Naive thymus-derived CD8-positive, alpha-beta T cell (primary cell): ENCODE measurements at regions not wholly inside any gene's neighbourhood (a gene's known extent, or its start where the extent isn't known, plus 50 kb on each side); places are given as distances from the start of the nearest gene placed in this dataset.

Experiments
- ATAC-seq, 2 donors: fragments of 150-1000 bp; cut with Tn5 transposase in 1 of 2; sonication (Bioruptor Pico), chemical (Tn5 transposase) in 1 of 2; 1 replicate in 1 of 2; 2 replicates in 1 of 2; pipeline ENCODE4 v1.10.0; 2021; ENCODE audit warnings: mild to moderate bottlenecking in 2 of 2, moderate library complexity in 2 of 2
- POLR2A ChIA-PET: fragments of 350-600 bp; sonication (Branson Sonifier 250); formaldehyde crosslinking; loops from one replicate; lab custom pipeline; 2021; ENCODE audit warnings: antibody characterized with exemption; lab: Charles Lee
- DNase-seq, 10 donors: peaks; one replicate each; pipeline versions ENCODE4 v3.0.0 to v3.0.0-alpha.2; 2020 to 2022
- H3K27ac Mint-ChIP-seq, 10 donors: one replicate each; pipeline ENCODE4 v1.8.0; 2020 to 2022; ENCODE audit warnings: mild to moderate bottlenecking in 10 of 10, mixed read lengths in 10 of 10, moderate library complexity in 4 of 10, inconsistent platforms in 1 of 10
- H3K27me3 Mint-ChIP-seq, 5 donors: one replicate each; pipeline ENCODE4 v1.8.0; 2021 to 2022; ENCODE audit warnings: mixed read lengths in 5 of 5
- H3K36me3 Mint-ChIP-seq, 3 donors: one replicate each; pipeline ENCODE4 v1.8.0; 2020 to 2022; ENCODE audit warnings: mixed read lengths in 3 of 3, mild to moderate bottlenecking in 2 of 3, inconsistent platforms in 1 of 3
- H3K4me1 Mint-ChIP-seq, 4 donors: one replicate each; pipeline ENCODE4 v1.8.0; 2021 to 2022; ENCODE audit warnings: mixed read lengths in 4 of 4
- H3K4me3 Mint-ChIP-seq, 10 donors: one replicate each; pipeline ENCODE4 v1.8.0; 2020 to 2022; ENCODE audit warnings: mild to moderate bottlenecking in 10 of 10, mixed read lengths in 10 of 10, moderate library complexity in 6 of 10, inconsistent platforms in 1 of 10
- H3K9me3 Mint-ChIP-seq, 9 donors: one replicate each; pipeline ENCODE4 v1.8.0; 2020 to 2022; ENCODE audit warnings: mixed read lengths in 9 of 9, mild to moderate bottlenecking in 3 of 9, inconsistent platforms in 1 of 9, moderate library complexity in 1 of 9

DNA sequence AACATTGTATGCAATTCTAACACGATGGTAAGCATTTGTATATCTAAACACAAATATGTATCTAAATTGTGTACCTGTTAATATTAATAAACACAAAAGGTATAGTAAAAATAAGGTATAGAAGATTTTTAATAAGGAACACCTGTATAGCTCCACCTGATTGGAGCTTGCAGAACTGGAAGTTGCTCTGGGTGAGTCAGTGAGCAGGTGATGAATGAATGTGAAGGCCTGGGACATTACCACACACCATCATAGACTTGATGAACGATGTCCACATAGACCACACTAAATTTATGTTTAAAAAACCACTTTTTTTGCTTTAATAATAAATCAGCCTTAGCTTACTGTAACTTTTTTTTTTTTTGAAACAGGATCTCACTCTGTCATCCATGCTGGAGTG lies 97.6 kb upstream of the CLMP start:
- Mint-ChIP-seq H3K36me3 (no peaks in the 10 kb centered on the region), H3K4me3 (no peak overlapping the region), H3K4me1 (no peaks in the 10 kb centered on the region), H3K27ac (no peak overlapping the region), H3K9me3 (peaks cover 0 to 2% (median 0%) of the 10 kb centered on the region in 9 donors), H3K27me3 (peaks cover 0 to 3% (median 3%) of the 10 kb centered on the region in 5 donors)
- ATAC-seq (no peak), DNase-seq (no peak)
- POLR2A ChIA-PET = interaction anchor here (0.7 kb wide), 1 partner anchor 9 kb away, joined by 3 read pairs; no protein-coding TSS in a partner anchor

- DNase-seq (no peak), ATAC-seq (no peak)
- POLR2A ChIA-PET = no interaction called here
- H3K9me3 Mint-ChIP-seq = peaks cover 0 to 7% (median 0%) of the 10 kb centered on the region in 9 donors
- H3K36me3 Mint-ChIP-seq = no peaks in the 10 kb centered on the region
- no peak overlapping the region for H3K27ac Mint-ChIP-seq
- peaks cover 0 to 3% (median 3%) of the 10 kb centered on the region in 5 donors for H3K27me3 Mint-ChIP-seq
- H3K4me3 Mint-ChIP-seq = no peak overlapping the region
- H3K4me1 Mint-ChIP-seq = no peaks in the 10 kb centered on the region
These were observed 96.3 kb upstream of the CLMP start for GRCh38 chr11:123291201-123291869.

DNA sequence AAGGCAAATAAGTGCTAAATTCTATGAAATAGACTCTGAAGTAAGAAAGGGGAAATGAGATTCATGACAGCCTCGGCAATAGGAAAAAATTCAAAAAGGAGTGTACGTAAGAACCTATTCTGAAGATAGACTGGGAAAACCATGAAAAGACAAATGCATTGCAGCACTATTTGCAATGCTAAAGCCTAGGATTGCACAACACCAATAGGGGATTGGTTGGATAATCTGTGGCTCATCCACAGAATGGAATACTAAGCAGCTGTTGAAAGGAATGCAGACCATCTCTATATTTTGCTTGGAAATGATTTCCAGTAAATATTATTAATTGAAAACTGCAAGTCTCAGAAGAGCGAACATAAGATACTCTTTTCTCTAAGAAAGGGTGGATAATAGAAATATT lies 91.7 kb upstream of the CLMP start:
- Mint-ChIP-seq H3K4me1 (peaks cover 0 to 2% (median 0%) of the 10 kb centered on the region in 4 donors), H3K36me3 (no peaks in the 10 kb centered on the region), H3K4me3 (no peak overlapping the region), H3K27me3 (peaks cover 7 to 20% (median 13%) of the 10 kb centered on the region in 5 donors), H3K9me3 (peaks cover 0 to 7% (median 0%) of the 10 kb centered on the region in 9 donors), H3K27ac (no peak overlapping the region)
- no peak for DNase-seq
- no peak for ATAC-seq
- POLR2A ChIA-PET = no interaction called here

DNA sequence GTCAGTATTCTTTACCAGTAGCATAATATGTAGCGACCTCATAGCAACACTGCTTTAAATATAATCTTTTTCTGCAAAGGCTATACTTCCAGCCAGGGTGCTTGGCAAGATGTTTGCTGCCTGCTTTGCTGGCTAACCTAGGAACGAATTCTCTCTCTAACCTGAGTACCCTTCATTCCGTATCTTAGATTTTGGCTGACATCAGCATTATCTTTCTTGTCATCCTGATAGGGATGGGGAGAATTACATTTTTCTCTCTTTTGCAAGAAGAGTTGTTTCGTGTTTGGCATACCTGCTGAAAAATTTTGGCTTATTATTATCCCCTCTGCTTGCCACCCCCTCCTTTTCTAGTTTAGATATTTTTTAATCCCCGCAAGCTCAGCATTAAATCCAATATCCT lies 91.2 kb upstream of the CLMP start:
- Mint-ChIP-seq H3K27me3 (peaks cover 8 to 25% (median 15%) of the 10 kb centered on the region in 5 donors), H3K4me1 (peaks cover 0 to 2% (median 0%) of the 10 kb centered on the region in 4 donors), H3K4me3 (no peak overlapping the region), H3K9me3 (peaks cover 0 to 7% (median 0%) of the 10 kb centered on the region in 9 donors), H3K36me3 (no peaks in the 10 kb centered on the region), H3K27ac (no peak overlapping the region)
- POLR2A ChIA-PET = no interaction called here
- no peak for DNase-seq
- no peak for ATAC-seq

- H3K27me3 Mint-ChIP-seq = peaks cover 13 to 38% (median 22%) of the 10 kb centered on the region in 5 donors
- DNase-seq (no peak), ATAC-seq (no peak)
- peaks cover 0 to 2% (median 0%) of the 10 kb centered on the region in 4 donors for H3K4me1 Mint-ChIP-seq
- H3K36me3 Mint-ChIP-seq = no peaks in the 10 kb centered on the region
- no peak overlapping the region for H3K27ac Mint-ChIP-seq
- H3K4me3 Mint-ChIP-seq = no peak overlapping the region
- H3K9me3 Mint-ChIP-seq = peaks cover 0 to 7% (median 0%) of the 10 kb centered on the region in 9 donors
- POLR2A ChIA-PET = no interaction called here
These were observed 89.4 kb upstream of the CLMP start for GRCh38 chr11:123284454-123284853.

- H3K36me3 Mint-ChIP-seq = no peaks in the 10 kb centered on the region
- POLR2A ChIA-PET = no interaction called here
- no peak overlapping the region for H3K27ac Mint-ChIP-seq
- no peak for DNase-seq
- peaks cover 0 to 2% (median 0%) of the 10 kb centered on the region in 4 donors for H3K4me1 Mint-ChIP-seq
- no peak overlapping the region for H3K4me3 Mint-ChIP-seq
- peaks cover 0 to 6% (median 0%) of the 10 kb centered on the region in 9 donors for H3K9me3 Mint-ChIP-seq
- peaks cover 13 to 38% (median 22%) of the 10 kb centered on the region in 5 donors for H3K27me3 Mint-ChIP-seq
- no peak for ATAC-seq
These were observed 87.5 kb upstream of the CLMP start for GRCh38 chr11:123282597-123282996.

GRCh38 chr11:123273616-123274015 lies 78.6 kb upstream of the CLMP start:
- H3K9me3 Mint-ChIP-seq = no peaks in the 10 kb centered on the region
- H3K4me1 Mint-ChIP-seq = no peaks in the 10 kb centered on the region
- DNase-seq (no peak), ATAC-seq (no peak)
- no peak overlapping the region for H3K27ac Mint-ChIP-seq
- peaks cover 0 to 5% (median 3%) of the 10 kb centered on the region in 5 donors for H3K27me3 Mint-ChIP-seq
- no peaks in the 10 kb centered on the region for H3K36me3 Mint-ChIP-seq
- no peak overlapping the region for H3K4me3 Mint-ChIP-seq
- POLR2A ChIA-PET = no interaction called here

- no peak for DNase-seq
- ATAC-seq = no peak
- peaks cover 0 to 1% (median 0%) of the 10 kb centered on the region in 4 donors for H3K4me1 Mint-ChIP-seq
- H3K9me3 Mint-ChIP-seq = no peaks in the 10 kb centered on the region
- H3K27ac Mint-ChIP-seq = no peak overlapping the region
- H3K27me3 Mint-ChIP-seq = peaks cover 0 to 4% (median 1%) of the 10 kb centered on the region in 5 donors
- H3K4me3 Mint-ChIP-seq = no peak overlapping the region
- H3K36me3 Mint-ChIP-seq = no peaks in the 10 kb centered on the region
- POLR2A ChIA-PET = interaction anchor here (0.6 kb wide), 1 partner anchor 119 kb away, joined by 5 read pairs; no protein-coding TSS in a partner anchor
These were observed 77.5 kb upstream of the CLMP start for GRCh38 chr11:123272565-123272964.

- POLR2A ChIA-PET = no interaction called here
- DNase-seq (no peak), ATAC-seq (no peak)
- Mint-ChIP-seq H3K4me3 (no peak overlapping the region), H3K27me3 (peaks cover 3 to 30% (median 18%) of the 10 kb centered on the region in 5 donors), H3K36me3 (no peaks in the 10 kb centered on the region), H3K4me1 (peaks cover 0 to 11% (median under 1%) of the 10 kb centered on the region in 4 donors), H3K9me3 (no peaks in the 10 kb centered on the region), H3K27ac (no peak overlapping the region)
These were observed 73.1 kb upstream of the CLMP start for GRCh38 chr11:123268156-123268555.

- no peak for ATAC-seq
- Mint-ChIP-seq H3K36me3 (no peaks in the 10 kb centered on the region), H3K27me3 (peaks cover 10 to 46% (median 33%) of the 10 kb centered on the region in 5 donors), H3K27ac (no peak overlapping the region), H3K4me3 (no peak overlapping the region), H3K4me1 (peaks cover 2 to 14% (median 8%) of the 10 kb centered on the region in 4 donors), H3K9me3 (no peaks in the 10 kb centered on the region)
- DNase-seq = no peak
- POLR2A ChIA-PET = interaction anchor here (0.6 kb wide), 1 partner anchor 208 kb away, joined by 3 read pairs; no protein-coding TSS in a partner anchor
These were observed 70.9 kb upstream of the CLMP start for GRCh38 chr11:123265951-123266350.

GRCh38 chr11:123264431-123264780 lies 69.4 kb upstream of the CLMP start:
- Mint-ChIP-seq H3K27ac (no peak overlapping the region), H3K36me3 (no peaks in the 10 kb centered on the region), H3K27me3 (peaks cover 12 to 46% (median 34%) of the 10 kb centered on the region in 5 donors), H3K4me3 (no peak overlapping the region), H3K9me3 (peaks cover 0 to 4% (median 1%) of the 10 kb centered on the region in 9 donors), H3K4me1 (peaks cover 2 to 14% (median 8%) of the 10 kb centered on the region in 4 donors)
- POLR2A ChIA-PET = no interaction called here
- no peak for ATAC-seq
- DNase-seq = no peak

- peak; percentile 53 to 64 for ATAC-seq
- Mint-ChIP-seq H3K36me3 (peaks cover 0 to 8% (median 6%) of the 10 kb centered on the region in 3 donors), H3K4me1 (peaks cover 2 to 14% (median 7%) of the 10 kb centered on the region in 4 donors), H3K27me3 (peaks cover 12 to 46% (median 35%) of the 10 kb centered on the region in 5 donors), H3K27ac (no peak overlapping the region), H3K4me3 (peak overlapping the region in 3 of 10 donors; percentile 16 to 45 (median 37)), H3K9me3 (peaks cover 0 to 24% (median 5%) of the 10 kb centered on the region in 9 donors)
- POLR2A ChIA-PET = no interaction called here
- peak; percentile 2 to 64 (median 36) for DNase-seq
These were observed 66.5 kb upstream of the CLMP start for GRCh38 chr11:123261345-123262106.
